SU-DHL-6 (cell line): ENCODE measurements at regions not wholly inside any gene's neighbourhood (a gene's known extent, or its start where the extent isn't known, plus 50 kb on each side); places are given as distances from the start of the nearest gene placed in this dataset.

Experiments used
- H2AFZ ChIP-seq: fragments of 200-600 bp; sonication (generic); 2 replicates; pipeline ENCODE4 v1.6.1; 2014; ENCODE audit warnings: low read depth, mild to moderate bottlenecking, moderate library complexity, mixed read lengths, antibody characterized with exemption, low read length; ENCODE audit not compliant: severe bottlenecking
- H3F3A ChIP-seq: fragments of 200-600 bp; shearing (Covaris generic); 2 replicates; pipeline ENCODE4 v1.6.0; 2016; ENCODE audit warnings: antibody characterized with exemption, mild to moderate bottlenecking; ENCODE audit not compliant: insufficient read depth
- H3K27ac ChIP-seq: fragments of 200-600 bp; sonication (generic); 2 replicates; pipeline ENCODE4 v1.5.1; 2016; ENCODE audit warnings: low read depth, mild to moderate bottlenecking, low read length, moderate library complexity, mixed read lengths
- H3K27me3 ChIP-seq: fragments of 200-600 bp; sonication (generic), shearing (Covaris generic); 2 replicates; pipeline ENCODE4 v1.6.0; 2014; ENCODE audit warnings: mild to moderate bottlenecking, low read length
- H3K36me3 ChIP-seq: fragments of 200-600 bp; sonication (generic); 2 replicates; pipeline ENCODE4 v1.6.1; 2014; ENCODE audit warnings: mild to moderate bottlenecking, low read length, mixed read lengths
- H3K4me2 ChIP-seq: fragments of 300-600, 200-600 bp; shearing (Covaris generic), sonication (generic); 2 replicates; pipeline ENCODE4 v1.6.0; 2014; ENCODE audit warnings: low read length, low read depth, mild to moderate bottlenecking; ENCODE audit not compliant: poor library complexity, severe bottlenecking
- H3K4me3 ChIP-seq: fragments of 200-600 bp; sonication (generic); 2 replicates; pipeline ENCODE4 v1.5.1; 2014; ENCODE audit warnings: antibody characterized with exemption, low read length, mild to moderate bottlenecking, mixed read lengths; ENCODE audit not compliant: insufficient read depth, poor library complexity, severe bottlenecking
- H3K79me2 ChIP-seq: fragments of 200-600 bp; sonication (generic); 2 replicates; pipeline ENCODE4 v1.6.1; 2014; ENCODE audit warnings: mild to moderate bottlenecking, low read length, moderate library complexity; ENCODE audit not compliant: insufficient read depth
- H3K9ac ChIP-seq: fragments of 200-600 bp; sonication (generic); 2 replicates; pipeline ENCODE4 v1.7.0; 2014; ENCODE audit warnings: mild to moderate bottlenecking, low read length
- H3K9me2 ChIP-seq: fragments of 200-600 bp; sonication (generic); replicated peaks from 2 replicates; pipeline ENCODE4 v1.6.1; 2014; ENCODE audit warnings: low read length; ENCODE audit not compliant: insufficient read depth
- H3K9me3 ChIP-seq: fragments of 200-600 bp; sonication (generic); 2 replicates; pipeline ENCODE4 v1.6.1; 2014; ENCODE audit warnings: low read length, mixed read lengths; ENCODE audit not compliant: insufficient read depth
- H4K20me1 ChIP-seq: fragments of 200-600 bp; sonication (generic); 2 replicates; pipeline ENCODE4 v1.6.1; 2014; ENCODE audit warnings: low read depth, mild to moderate bottlenecking, antibody characterized with exemption, low read length, moderate library complexity, mixed read lengths
- CTCF ChIP-seq: fragments of 200-600 bp; sonication (generic); IDR thresholded peaks from one replicate; pipeline ENCODE4 v1.5.1; 2017; ENCODE audit warnings: antibody characterized with exemption, mild to moderate bottlenecking, low read length, moderate library complexity; ENCODE audit not compliant: insufficient read depth, poor library complexity, severe bottlenecking
- EZH2phosphoT487 ChIP-seq: fragments of 200-600 bp; sonication (generic), shearing (Covaris generic); conservative IDR thresholded peaks from 2 replicates; pipeline ENCODE4 v1.6.1; 2018; ENCODE audit warnings: mild to moderate bottlenecking, antibody characterized with exemption, low read length, moderate library complexity, mixed read lengths

- no peak overlapping the region for H3K9ac ChIP-seq
- no peaks in the 10 kb centered on the region for H4K20me1 ChIP-seq
- no peaks in the 10 kb centered on the region for H3K9me2 ChIP-seq
- H3F3A ChIP-seq, result no peaks in the 10 kb centered on the region
- no peaks in the 10 kb centered on the region for H3K79me2 ChIP-seq
- TF ChIP-seq CTCF, result no peak
- no peak for TF ChIP-seq EZH2phosphoT487
- no peak overlapping the region for H3K27ac ChIP-seq
- H3K27me3 ChIP-seq, result no peaks in the 10 kb centered on the region
- H3K4me2 ChIP-seq, result no peak overlapping the region
- no peak overlapping the region for H2AFZ ChIP-seq
- H3K4me3 ChIP-seq, result no peak overlapping the region
- H3K9me3 ChIP-seq, result no peaks in the 10 kb centered on the region
- no peaks in the 10 kb centered on the region for H3K36me3 ChIP-seq
These were observed 97.2 kb upstream of the RIPOR2 start for GRCh38 chr6:25032934-25033333.

- Histone ChIP-seq H3K27ac (no peak overlapping the region), H3K79me2 (no peaks in the 10 kb centered on the region), H3K36me3 (no peaks in the 10 kb centered on the region), H3K9me3 (no peaks in the 10 kb centered on the region), H4K20me1 (no peaks in the 10 kb centered on the region), H3K9ac (no peak overlapping the region), H3F3A (no peaks in the 10 kb centered on the region), H3K4me3 (no peak overlapping the region), H2AFZ (peak overlapping the region; percentile 10), H3K4me2 (peak overlapping the region; percentile 21), H3K9me2 (no peaks in the 10 kb centered on the region), H3K27me3 (no peaks in the 10 kb centered on the region)
- TF ChIP-seq EZH2phosphoT487 (no peak), CTCF (no peak)
These were observed 98.7 kb upstream of the RIPOR2 start for GRCh38 chr6:25034431-25034921.

GRCh38 chr6:25035174-25035511 is 99.4 kb upstream of the RIPOR2 start:
- Histone ChIP-seq H4K20me1 (no peaks in the 10 kb centered on the region), H3K9me3 (no peaks in the 10 kb centered on the region), H3K9me2 (no peaks in the 10 kb centered on the region), H3K9ac (no peak overlapping the region), H3F3A (no peaks in the 10 kb centered on the region), H3K4me2 (no peak overlapping the region), H3K36me3 (no peaks in the 10 kb centered on the region), H3K27me3 (no peaks in the 10 kb centered on the region), H2AFZ (peak overlapping the region; percentile 20), H3K79me2 (no peaks in the 10 kb centered on the region), H3K4me3 (no peak overlapping the region), H3K27ac (no peak overlapping the region)
- no peak for TF ChIP-seq EZH2phosphoT487
- no peak for TF ChIP-seq CTCF
